22Rv1 (cell line): ENCODE measurements at regions not wholly inside any gene's neighbourhood (a gene's known extent, or its start where the extent isn't known, plus 50 kb on each side); places are given as distances from the start of the nearest gene placed in this dataset.

Experiments
- CTCF ChIP-seq: fragments of 450-650 bp; IDR thresholded peaks from 2 replicates; pipeline ENCODE4 v1.5.1; 2017; ENCODE audit warnings: mild to moderate bottlenecking
- ZFX ChIP-seq: fragments of 450-650 bp; IDR thresholded peaks from 2 replicates; pipeline ENCODE4 v1.6.1; 2017; ENCODE audit warnings: antibody characterized with exemption, borderline replicate concordance

GRCh38 chr5:9922719-9923118 lies 292.6 kb upstream of the TAS2R1 start:
- TF ChIP-seq CTCF = peak; percentile 55
- TF ChIP-seq ZFX = no peak
